ENCODE measurements at regions not wholly inside any gene's neighbourhood (a gene's known extent, or its start where the extent isn't known, plus 50 kb on each side); places are given as distances from the start of the nearest gene placed in this dataset.

- no peaks in the 10 kb centered on the region for H3K27me3 Mint-ChIP-seq
- DNase-seq (ENCODE audit: low spot score in 2 of 2): no peak
- no peak overlapping the region for H3K4me3 Mint-ChIP-seq
- no peak overlapping the region for H3K27ac Mint-ChIP-seq
- no peak for ATAC-seq (ENCODE audit: low read depth)
- H3K4me1 Mint-ChIP-seq: peaks cover 9% of the 10 kb centered on the region
- H3K36me3 Mint-ChIP-seq: peaks cover 2% of the 10 kb centered on the region
- H3K9me3 Mint-ChIP-seq: peaks cover 11% of the 10 kb centered on the region
These were observed 487.4 kb downstream of the TLE4 start for GRCh38 chr9:80059191-80059590.

DNA sequence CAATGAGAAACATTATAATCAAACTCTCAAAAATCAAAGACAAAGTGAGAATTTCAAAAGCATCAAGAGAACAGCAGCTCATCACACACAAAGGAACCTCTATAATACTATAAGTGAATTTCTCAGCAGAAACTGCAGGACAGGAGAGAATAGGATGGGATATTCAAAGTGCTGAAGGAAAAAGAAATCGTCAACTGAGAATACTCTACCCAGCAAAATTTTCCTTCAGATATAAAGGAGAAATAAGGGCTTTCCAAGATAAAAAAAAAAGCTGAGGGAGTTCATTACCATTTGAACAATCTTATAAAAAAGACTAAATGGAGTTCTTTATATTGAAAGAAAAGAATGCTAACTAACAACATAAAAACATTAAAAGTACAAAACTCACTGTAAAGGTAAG is 481.1 kb downstream of the TLE4 start:
- Mint-ChIP-seq H3K4me1 (peaks cover 5% of the 10 kb centered on the region), H3K9me3 (peaks cover 17% of the 10 kb centered on the region), H3K4me3 (no peak overlapping the region), H3K36me3 (peaks cover 11% of the 10 kb centered on the region), H3K27me3 (no peaks in the 10 kb centered on the region), H3K27ac (no peak overlapping the region)
- DNase-seq (ENCODE audit: low spot score in 2 of 2) (no peak), ATAC-seq (ENCODE audit: low read depth) (no peak)

GRCh38 chr9:80049096-80049782 is 477.5 kb downstream of the TLE4 start:
- H3K36me3 Mint-ChIP-seq: peaks cover 12% of the 10 kb centered on the region
- no peak overlapping the region for H3K4me3 Mint-ChIP-seq
- no peaks in the 10 kb centered on the region for H3K4me1 Mint-ChIP-seq
- no peak overlapping the region for H3K27ac Mint-ChIP-seq
- DNase-seq (ENCODE audit: low spot score in 2 of 2) (no peak), ATAC-seq (ENCODE audit: low read depth) (no peak)
- peaks cover 8% of the 10 kb centered on the region for H3K9me3 Mint-ChIP-seq
- H3K27me3 Mint-ChIP-seq: no peaks in the 10 kb centered on the region

DNA sequence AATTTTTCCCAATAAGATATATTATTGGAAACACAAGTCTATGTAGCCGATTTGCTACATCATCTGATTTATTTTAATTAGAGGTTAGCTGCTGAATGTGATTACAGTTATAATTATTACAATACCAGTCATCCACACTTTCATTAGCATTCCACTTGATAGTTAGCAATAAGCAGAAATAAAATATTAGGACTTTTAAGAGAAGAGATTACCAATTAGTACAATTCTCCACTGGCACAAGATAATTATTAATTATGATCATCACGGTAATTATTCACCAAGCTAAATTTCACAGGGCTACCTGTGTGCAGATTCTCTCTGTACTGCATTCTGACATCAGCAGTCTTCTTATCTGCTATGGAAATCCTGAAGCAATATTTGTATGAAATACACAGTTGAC is 474.7 kb downstream of the TLE4 start:
- DNase-seq (ENCODE audit: low spot score in 2 of 2) (no peak), ATAC-seq (ENCODE audit: low read depth) (no peak)
- no peaks in the 10 kb centered on the region for H3K27me3 Mint-ChIP-seq
- no peaks in the 10 kb centered on the region for H3K9me3 Mint-ChIP-seq
- H3K36me3 Mint-ChIP-seq: peaks cover 2% of the 10 kb centered on the region
- no peak overlapping the region for H3K27ac Mint-ChIP-seq
- no peak overlapping the region for H3K4me3 Mint-ChIP-seq
- no peaks in the 10 kb centered on the region for H3K4me1 Mint-ChIP-seq

- Mint-ChIP-seq H3K9me3 (no peaks in the 10 kb centered on the region), H3K36me3 (peaks cover 2% of the 10 kb centered on the region), H3K27ac (no peak overlapping the region), H3K4me1 (no peaks in the 10 kb centered on the region), H3K4me3 (no peak overlapping the region), H3K27me3 (no peaks in the 10 kb centered on the region)
- no peak for DNase-seq (ENCODE audit: low spot score in 2 of 2)
- no peak for ATAC-seq (ENCODE audit: low read depth)
These were observed 470.1 kb downstream of the TLE4 start for GRCh38 chr9:80041821-80042220.

- Mint-ChIP-seq H3K4me1 (no peaks in the 10 kb centered on the region), H3K36me3 (peaks cover 2% of the 10 kb centered on the region), H3K27ac (no peak overlapping the region), H3K4me3 (no peak overlapping the region), H3K27me3 (no peaks in the 10 kb centered on the region), H3K9me3 (no peaks in the 10 kb centered on the region)
- DNase-seq (ENCODE audit: low spot score in 2 of 2) (no peak), ATAC-seq (ENCODE audit: low read depth) (no peak)
These were observed 468.7 kb downstream of the TLE4 start for GRCh38 chr9:80040457-80040856.

- no peak for ATAC-seq (ENCODE audit: low read depth)
- H3K4me1 Mint-ChIP-seq: peaks cover 6% of the 10 kb centered on the region
- H3K4me3 Mint-ChIP-seq: no peak overlapping the region
- H3K9me3 Mint-ChIP-seq: peaks cover 4% of the 10 kb centered on the region
- peaks cover 8% of the 10 kb centered on the region for H3K36me3 Mint-ChIP-seq
- H3K27ac Mint-ChIP-seq: no peak overlapping the region
- DNase-seq (ENCODE audit: low spot score in 2 of 2): no peak
- H3K27me3 Mint-ChIP-seq: no peaks in the 10 kb centered on the region
These were observed 459.0 kb downstream of the TLE4 start for GRCh38 chr9:80030801-80031200.

DNA sequence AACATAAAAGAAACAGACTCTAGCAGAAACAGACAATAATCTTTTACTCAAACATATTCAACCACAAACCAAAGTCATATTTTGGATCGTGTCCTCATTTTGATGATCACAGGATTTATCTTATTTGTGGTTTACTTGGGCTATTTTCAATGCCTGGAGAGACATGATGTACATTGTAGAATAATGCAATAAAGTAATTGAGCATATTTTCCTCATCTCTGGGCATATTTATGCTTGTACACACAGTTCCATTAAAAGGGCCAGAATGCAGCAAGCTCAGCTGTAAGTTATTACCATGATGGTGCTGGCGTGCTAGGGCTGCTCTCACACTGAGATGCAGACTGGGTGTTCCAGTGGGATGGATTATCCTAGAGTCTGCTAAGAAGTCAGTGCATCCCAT is 456.7 kb downstream of the TLE4 start:
- ATAC-seq (ENCODE audit: low read depth) (no peak), DNase-seq (ENCODE audit: low spot score in 2 of 2) (no peak)
- Mint-ChIP-seq H3K36me3 (peaks cover 7% of the 10 kb centered on the region), H3K4me3 (no peak overlapping the region), H3K4me1 (peaks cover 6% of the 10 kb centered on the region), H3K27ac (no peak overlapping the region), H3K9me3 (peaks cover 4% of the 10 kb centered on the region), H3K27me3 (no peaks in the 10 kb centered on the region)

GRCh38 chr9:80025796-80026520 is 454.2 kb downstream of the TLE4 start:
- Mint-ChIP-seq H3K4me3 (no peak overlapping the region), H3K36me3 (peaks cover 4% of the 10 kb centered on the region), H3K27ac (no peak overlapping the region), H3K27me3 (no peaks in the 10 kb centered on the region), H3K9me3 (peaks cover 4% of the 10 kb centered on the region), H3K4me1 (peaks cover 6% of the 10 kb centered on the region)
- ATAC-seq (ENCODE audit: low read depth) (no peak), DNase-seq (ENCODE audit: low spot score in 2 of 2) (no peak)

GRCh38 chr9:80025131-80025530 is 453.4 kb downstream of the TLE4 start:
- Mint-ChIP-seq H3K36me3 (peaks cover 4% of the 10 kb centered on the region), H3K4me3 (no peak overlapping the region), H3K9me3 (peaks cover 4% of the 10 kb centered on the region), H3K4me1 (peaks cover 6% of the 10 kb centered on the region), H3K27me3 (no peaks in the 10 kb centered on the region), H3K27ac (no peak overlapping the region)
- DNase-seq (ENCODE audit: low spot score in 2 of 2): no peak
- ATAC-seq (ENCODE audit: low read depth): no peak

DNA sequence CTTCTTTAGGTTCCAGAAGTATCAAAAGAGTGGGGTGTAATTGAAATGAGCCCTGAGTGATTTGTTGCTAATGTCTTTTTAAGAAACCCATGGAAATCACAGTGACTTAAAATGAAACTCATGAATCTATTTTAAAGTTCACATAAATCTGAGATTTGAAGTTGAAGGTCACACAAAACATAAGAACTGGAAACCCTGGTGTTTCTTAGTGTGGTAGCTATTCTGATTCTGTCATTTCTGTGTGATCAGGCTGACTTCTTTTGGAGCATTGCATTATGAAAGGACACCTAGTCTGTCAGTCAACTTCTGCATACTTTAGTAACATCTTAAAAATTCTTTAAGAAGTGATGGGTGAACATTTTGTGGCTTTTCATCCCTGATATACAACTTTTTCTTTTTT is 448.8 kb downstream of the TLE4 start:
- Mint-ChIP-seq H3K36me3 (peaks cover 3% of the 10 kb centered on the region), H3K27me3 (no peaks in the 10 kb centered on the region), H3K4me3 (no peak overlapping the region), H3K27ac (peak overlapping the region; percentile 46), H3K4me1 (no peaks in the 10 kb centered on the region), H3K9me3 (no peaks in the 10 kb centered on the region)
- DNase-seq (ENCODE audit: low spot score in 2 of 2): no peak
- no peak for ATAC-seq (ENCODE audit: low read depth)

- H3K4me3 Mint-ChIP-seq: no peak overlapping the region
These were observed 448.3 kb downstream of the TLE4 start for GRCh38 chr9:80020056-80020455.

GRCh38 chr9:80013891-80014290 is 442.1 kb downstream of the TLE4 start:
- Mint-ChIP-seq H3K9me3 (peaks cover 9% of the 10 kb centered on the region), H3K27me3 (no peaks in the 10 kb centered on the region), H3K4me1 (peaks cover 10% of the 10 kb centered on the region), H3K4me3 (no peak overlapping the region), H3K27ac (no peak overlapping the region), H3K36me3 (peaks cover 12% of the 10 kb centered on the region)
- ATAC-seq (ENCODE audit: low read depth) (no peak), DNase-seq (ENCODE audit: low spot score in 2 of 2) (no peak)

More at GRCh38 chr9:80020056-80020455, 448.3 kb downstream of the TLE4 start:
- peak overlapping the region; percentile 46 for H3K27ac Mint-ChIP-seq
- no peaks in the 10 kb centered on the region for H3K9me3 Mint-ChIP-seq
- H3K27me3 Mint-ChIP-seq: no peaks in the 10 kb centered on the region
- H3K4me1 Mint-ChIP-seq: no peaks in the 10 kb centered on the region
- DNase-seq (ENCODE audit: low spot score in 2 of 2) (no peak), ATAC-seq (ENCODE audit: low read depth) (no peak)
- peaks cover 3% of the 10 kb centered on the region for H3K36me3 Mint-ChIP-seq

DNA sequence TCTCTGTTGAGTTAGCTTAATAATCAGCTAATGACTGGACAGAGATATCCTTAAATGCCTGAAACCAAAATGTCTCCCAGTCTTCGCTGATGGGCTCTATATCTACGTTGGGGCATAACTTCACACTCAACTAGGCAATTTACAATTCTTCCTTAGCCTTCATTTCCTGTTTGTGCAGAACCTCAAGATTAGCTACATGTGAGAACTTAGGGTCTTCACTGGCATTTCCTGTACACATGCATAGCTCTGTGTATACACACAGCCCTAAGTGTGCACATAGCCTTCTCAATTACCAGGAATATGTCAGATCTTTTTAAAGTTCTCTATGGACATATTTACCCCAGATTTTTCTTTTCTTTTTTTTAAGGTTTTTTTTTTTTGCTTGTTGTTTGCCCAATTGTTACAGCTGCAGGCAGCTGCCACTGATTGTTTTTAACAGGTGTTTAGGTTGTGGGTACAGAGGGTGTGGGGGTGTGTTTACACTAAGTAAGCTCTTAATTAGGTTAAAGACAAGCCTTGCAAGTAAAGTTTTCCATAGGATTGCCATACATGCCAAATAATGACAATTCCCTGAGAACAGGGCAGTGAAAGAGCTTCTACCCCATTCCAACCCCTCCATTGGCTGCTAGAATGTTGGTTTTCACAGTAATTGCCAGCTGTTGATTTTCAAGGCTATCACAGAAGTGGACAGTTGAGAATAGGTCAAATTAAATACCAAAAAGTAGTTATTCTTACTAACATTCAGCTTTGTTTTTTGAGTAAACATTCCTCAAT is 441.0 kb downstream of the TLE4 start:
- Mint-ChIP-seq H3K27me3 (no peaks in the 10 kb centered on the region), H3K27ac (no peak overlapping the region), H3K4me3 (no peak overlapping the region), H3K4me1 (peaks cover 10% of the 10 kb centered on the region), H3K36me3 (peaks cover 12% of the 10 kb centered on the region), H3K9me3 (peaks cover 9% of the 10 kb centered on the region)
- no peak for ATAC-seq (ENCODE audit: low read depth)
- DNase-seq (ENCODE audit: low spot score in 2 of 2): no peak

Data from memory B cell (primary cell).